ENCODE measurements at regions not wholly inside any gene's neighbourhood (a gene's known extent, or its start where the extent isn't known, plus 50 kb on each side); places are given as distances from the start of the nearest gene placed in this dataset.

GRCh38 chr5:21121213-21121612, 1133.2 kb upstream of the CDH18 start:
- intact Hi-C loops (cut with DNase I), result no loop called here
- 79 to 93% methylated on average over 1 of the region's 1 CpG for WGBS, 2 donors
- no peak for DNase-seq
- Histone ChIP-seq H3K4me1 (no peaks in the 10 kb centered on the region), H3K4me3 (no peak overlapping the region), H3K27ac (no peak overlapping the region), H3K9me3 (peaks cover 0 to 3% (median 0%) of the 10 kb centered on the region in 4 donors), H3K27me3 (no peaks in the 10 kb centered on the region), H3K36me3 (no peaks in the 10 kb centered on the region)
- no peak for TF ChIP-seq EP300 (IDR thresholded peaks at IDR 0.05)
- TF ChIP-seq POLR2A (IDR thresholded peaks at IDR 0.05), result no peak
- no peak for TF ChIP-seq CTCF (IDR thresholded peaks at IDR 0.05)
- TF ChIP-seq POLR2AphosphoS5 (IDR thresholded peaks at IDR 0.05), result no peak

- TF ChIP-seq POLR2AphosphoS5 (IDR thresholded peaks at IDR 0.05), result no peak
- no peak for TF ChIP-seq EP300 (IDR thresholded peaks at IDR 0.05)
- no peak for TF ChIP-seq POLR2A (IDR thresholded peaks at IDR 0.05)
- TF ChIP-seq CTCF (IDR thresholded peaks at IDR 0.05), result no peak
- Histone ChIP-seq H3K36me3 (no peaks in the 10 kb centered on the region), H3K9me3 (no peaks in the 10 kb centered on the region), H3K27ac (no peak overlapping the region), H3K4me1 (no peaks in the 10 kb centered on the region), H3K27me3 (no peaks in the 10 kb centered on the region), H3K4me3 (no peak overlapping the region)
- intact Hi-C loops (cut with DNase I), result no loop called here
- DNase-seq, result no peak
- WGBS, 2 donors, result 85 to 86% methylated on average over 1 of the region's 1 CpG
Measured at GRCh38 chr5:21097661-21098060, 1109.7 kb upstream of the CDH18 start.

GRCh38 chr5:21094619-21095018, 1106.6 kb upstream of the CDH18 start:
- H3K36me3 ChIP-seq, result no peaks in the 10 kb centered on the region
- intact Hi-C loops (cut with DNase I), result no loop called here
- H3K4me3 ChIP-seq, result no peak overlapping the region
- no peak for DNase-seq
- TF ChIP-seq POLR2A (IDR thresholded peaks at IDR 0.05) (no peak), CTCF (IDR thresholded peaks at IDR 0.05) (no peak), EP300 (IDR thresholded peaks at IDR 0.05) (no peak), POLR2AphosphoS5 (IDR thresholded peaks at IDR 0.05) (no peak)
- no peaks in the 10 kb centered on the region for H3K9me3 ChIP-seq
- H3K27ac ChIP-seq, result no peak overlapping the region
- no peaks in the 10 kb centered on the region for H3K4me1 ChIP-seq
- H3K27me3 ChIP-seq, result no peaks in the 10 kb centered on the region
- 46 to 80% methylated on average over 2 of the region's 2 CpGs for WGBS, 2 donors

- Histone ChIP-seq H3K9me3 (no peaks in the 10 kb centered on the region), H3K36me3 (no peaks in the 10 kb centered on the region), H3K27ac (no peak overlapping the region), H3K4me3 (no peak overlapping the region), H3K27me3 (no peaks in the 10 kb centered on the region), H3K4me1 (no peaks in the 10 kb centered on the region)
- intact Hi-C loops (cut with DNase I), result no loop called here
- no peak for TF ChIP-seq POLR2A (IDR thresholded peaks at IDR 0.05)
- no peak for TF ChIP-seq POLR2AphosphoS5 (IDR thresholded peaks at IDR 0.05)
- TF ChIP-seq EP300 (IDR thresholded peaks at IDR 0.05), result no peak
- no peak for TF ChIP-seq CTCF (IDR thresholded peaks at IDR 0.05)
- WGBS, 2 donors, result 75 to 86% methylated on average over 1 of the region's 1 CpG
- no peak for DNase-seq
Measured at GRCh38 chr5:21087766-21088165, 1099.8 kb upstream of the CDH18 start.

DNA sequence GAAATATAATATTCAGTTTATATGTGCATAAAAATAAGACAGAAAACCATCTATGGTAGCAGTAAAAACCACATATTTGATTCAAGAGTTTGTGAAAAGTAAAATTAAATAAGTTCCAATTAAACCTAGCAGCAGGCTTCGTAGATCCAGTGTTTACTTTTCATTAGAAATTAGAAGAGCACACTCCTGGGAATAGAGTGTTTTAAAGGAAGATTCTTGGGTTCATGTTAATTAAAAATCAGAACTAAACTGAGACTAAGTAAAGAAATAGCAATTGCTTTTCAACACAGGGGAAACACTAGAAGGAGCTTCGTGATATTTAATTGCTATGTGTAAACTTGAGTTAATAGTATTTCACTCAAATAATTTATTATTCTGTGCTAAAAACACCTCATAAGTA, 1097.8 kb upstream of the CDH18 start:
- WGBS, 2 donors, result 62 to 69% methylated on average over 2 of the region's 2 CpGs
- Histone ChIP-seq H3K9me3 (no peaks in the 10 kb centered on the region), H3K27ac (no peak overlapping the region), H3K4me3 (no peak overlapping the region), H3K4me1 (no peaks in the 10 kb centered on the region), H3K27me3 (no peaks in the 10 kb centered on the region), H3K36me3 (no peaks in the 10 kb centered on the region)
- no peak for TF ChIP-seq CTCF (IDR thresholded peaks at IDR 0.05)
- TF ChIP-seq EP300 (IDR thresholded peaks at IDR 0.05), result no peak
- no peak for TF ChIP-seq POLR2A (IDR thresholded peaks at IDR 0.05)
- no peak for TF ChIP-seq POLR2AphosphoS5 (IDR thresholded peaks at IDR 0.05)
- intact Hi-C loops (cut with DNase I), result no loop called here
- no peak for DNase-seq
